SK-N-SH treated with all-trans-retinoic acid at 6 μM for 48 hours (cell line): ENCODE measurements at regions not wholly inside any gene's neighbourhood (a gene's known extent, or its start where the extent isn't known, plus 50 kb on each side); places are given as distances from the start of the nearest gene placed in this dataset.

Experiments
- ARNTL ChIP-seq: fragments of 450-650 bp; formaldehyde crosslinking; IDR thresholded peaks from 2 replicates; pipeline ENCODE4 v1.5.0; 2020; ENCODE audit warnings: low read depth, mild to moderate bottlenecking, moderate library complexity, borderline replicate concordance
- CREB5 ChIP-seq: fragments of 250-450 bp; sonication (Bioruptor Pico); IDR thresholded peaks from 2 replicates; pipeline ENCODE4 v1.5.1; 2020; ENCODE audit warnings: low read depth, mild to moderate bottlenecking, moderate library complexity
- PATZ1 ChIP-seq: fragments of 250-450 bp; sonication (Bioruptor Pico); IDR thresholded peaks from 2 replicates; pipeline ENCODE4 v1.8.0; 2020; ENCODE audit warnings: mild to moderate bottlenecking, moderate library complexity, borderline replicate concordance
- PPARA ChIP-seq: fragments of 250-450 bp; sonication (Bioruptor Pico); IDR thresholded peaks from 2 replicates; pipeline ENCODE4 v1.5.0; 2020; ENCODE audit warnings: mild to moderate bottlenecking, borderline replicate concordance
- SNAI2 ChIP-seq: fragments of 250-450 bp; sonication (Bioruptor Pico); IDR thresholded peaks from 2 replicates; pipeline ENCODE4 v1.5.0; 2020; ENCODE audit warnings: mild to moderate bottlenecking, moderate library complexity
- TCF4 ChIP-seq: fragments of 250-450 bp; sonication (Bioruptor Pico); IDR thresholded peaks from 2 replicates; pipeline ENCODE4 v1.8.0; 2021; ENCODE audit warnings: mild to moderate bottlenecking, moderate library complexity, borderline replicate concordance
- TOX ChIP-seq: fragments of 250-450 bp; sonication (Bioruptor Pico); IDR thresholded peaks from 2 replicates; pipeline ENCODE4 v1.8.0; 2021; ENCODE audit warnings: mild to moderate bottlenecking, moderate library complexity, borderline replicate concordance
- ZC3H10 ChIP-seq: fragments of 250-450 bp; sonication (Bioruptor Pico); IDR thresholded peaks from 2 replicates; pipeline ENCODE4 v1.5.1; 2021; ENCODE audit warnings: mild to moderate bottlenecking, moderate library complexity

- TF ChIP-seq CREB5, result no peak
- TF ChIP-seq PATZ1, result no peak
- TF ChIP-seq TOX (CRISPR knock-in tag), result no peak
- TF ChIP-seq TCF4 (CRISPR knock-in tag), result no peak
- TF ChIP-seq SNAI2 (CRISPR knock-in tag), result no peak
- no peak for TF ChIP-seq ZC3H10 (CRISPR knock-in tag)
- no peak for TF ChIP-seq PPARA (CRISPR knock-in tag)
- no peak for TF ChIP-seq ARNTL (CRISPR knock-in tag)
These were observed 90.6 kb upstream of the TNR start for GRCh38 chr1:175833951-175834350.
